Prostate gland (tissue), 2 donors: ENCODE measurements at regions not wholly inside any gene's neighbourhood (a gene's known extent, or its start where the extent isn't known, plus 50 kb on each side); places are given as distances from the start of the nearest gene placed in this dataset.

ENCODE experiments used
- DNase-seq: peaks from one replicate; pipeline ENCODE4 v3.0.0-alpha.2; 2019; ENCODE audit warnings: low spot score
- H3K27ac ChIP-seq, 2 donors: fragments of 200-600 bp; sonication (generic); 2 replicates each; pipeline ENCODE4 v1.5.1; 2017 to 2019
- H3K27me3 ChIP-seq: fragments of 200-600 bp; sonication (generic); replicated peaks from 2 replicates; pipeline ENCODE4 v1.5.1; 2019; ENCODE audit not compliant: insufficient read depth
- H3K36me3 ChIP-seq, 2 donors: fragments of 200-600 bp; sonication (generic); 1 replicate in 1 of 2; 2 replicates in 1 of 2; pipeline versions ENCODE4 v1.5.1 to v1.8.1; 2017 to 2019
- H3K4me1 ChIP-seq: fragments of 200-600 bp; sonication (generic); replicated peaks from 2 replicates; pipeline ENCODE4 v1.5.1; 2019
- H3K4me3 ChIP-seq, 2 donors: fragments of 200-600 bp; sonication (generic); 2 replicates each; pipeline ENCODE4 v1.5.1; 2017 to 2019
- H3K9me3 ChIP-seq: fragments of 200-600 bp; sonication (generic); 2 replicates; pipeline ENCODE4 v1.5.1; 2017
- CTCF ChIP-seq, 4 experiments: fragments of 200-600 bp in 2 of 4; fragments of 450-650 bp in 2 of 4; sonication (generic) in 2 of 4; IDR thresholded peaks; 1 replicate in 3 of 4; 2 replicates in 1 of 4; pipeline ENCODE4 v1.5.1; 2016 to 2019; ENCODE audit warnings: antibody characterized with exemption in 4 of 4, mild to moderate bottlenecking in 2 of 4, moderate library complexity in 2 of 4
- POLR2A ChIP-seq: fragments of 450-650 bp; IDR thresholded peaks from one replicate; pipeline ENCODE4 v1.6.1; 2016; ENCODE audit warnings: antibody characterized with exemption, mild to moderate bottlenecking
- POLR2AphosphoS5 ChIP-seq: sonication (generic); formaldehyde crosslinking; IDR thresholded peaks from one replicate; pipeline ENCODE4 v1.6.1; 2017; ENCODE audit warnings: antibody characterized with exemption
- WGBS: methylation state at CpG from one replicate; pipeline ENCODE4 v1.1.5; 2018; 5-methylcytosine and 5-hydroxymethylcytosine counted together
- intact Hi-C: fragments of 100-400 bp; cut with DNase I; formaldehyde crosslinking; loops from one replicate; pipeline ENCODE4 v1.14.2; 2022

- no peak for DNase-seq
- TF ChIP-seq POLR2A: no peak
- no peak for TF ChIP-seq CTCF (IDR thresholded peaks at IDR 0.05)
- TF ChIP-seq POLR2AphosphoS5: no peak
- intact Hi-C loops: no loop called here
- WGBS: 69% methylated on average over 3 of the region's 3 CpGs
- Histone ChIP-seq H3K27ac (no peak overlapping the region), H3K27me3 (no peaks in the 10 kb centered on the region), H3K4me3 (no peak overlapping the region), H3K9me3 (no peaks in the 10 kb centered on the region), H3K36me3 (no peaks in the 10 kb centered on the region), H3K4me1 (no peaks in the 10 kb centered on the region)
Measured at GRCh38 chr4:24040811-24041210, 151.0 kb upstream of the PPARGC1A start.

GRCh38 chr4:24033626-24034025 lies 143.8 kb upstream of the PPARGC1A start:
- TF ChIP-seq CTCF (IDR thresholded peaks at IDR 0.05) (no peak), POLR2A (no peak), POLR2AphosphoS5 (no peak)
- no peak for DNase-seq
- no peaks in the 10 kb centered on the region for H3K36me3 ChIP-seq
- H3K4me3 ChIP-seq: no peak overlapping the region
- no peaks in the 10 kb centered on the region for H3K4me1 ChIP-seq
- WGBS: 70% methylated on average over 5 of the region's 5 CpGs
- H3K9me3 ChIP-seq: no peaks in the 10 kb centered on the region
- H3K27me3 ChIP-seq: no peaks in the 10 kb centered on the region
- H3K27ac ChIP-seq: no peak overlapping the region
- intact Hi-C loops: no loop called here

GRCh38 chr4:24032371-24032989 lies 142.6 kb upstream of the PPARGC1A start:
- no peaks in the 10 kb centered on the region for H3K27me3 ChIP-seq
- no peak overlapping the region for H3K4me3 ChIP-seq
- TF ChIP-seq CTCF (IDR thresholded peaks at IDR 0.05) (peak in 3 of 4 experiments; percentile 12 to 18 (median 17)), POLR2A (no peak)
- DNase-seq: no peak
- WGBS: 89% methylated on average over 2 of the region's 2 CpGs
- H3K27ac ChIP-seq: no peak overlapping the region
- no peaks in the 10 kb centered on the region for H3K4me1 ChIP-seq
- H3K9me3 ChIP-seq: no peaks in the 10 kb centered on the region
- intact Hi-C loops: no loop called here
- no peaks in the 10 kb centered on the region for H3K36me3 ChIP-seq

- Histone ChIP-seq H3K9me3 (no peaks in the 10 kb centered on the region), H3K27ac (no peak overlapping the region), H3K4me1 (no peaks in the 10 kb centered on the region), H3K4me3 (no peak overlapping the region), H3K27me3 (no peaks in the 10 kb centered on the region), H3K36me3 (no peaks in the 10 kb centered on the region)
- WGBS: 95% methylated on average over 4 of the region's 4 CpGs
- TF ChIP-seq POLR2A (no peak), CTCF (IDR thresholded peaks at IDR 0.05) (no peak), POLR2AphosphoS5 (no peak)
- no peak for DNase-seq
- intact Hi-C loops: no loop called here
Measured at GRCh38 chr4:24026596-24026995, 136.7 kb upstream of the PPARGC1A start.

GRCh38 chr4:24024605-24025004 lies 134.8 kb upstream of the PPARGC1A start:
- TF ChIP-seq CTCF (IDR thresholded peaks at IDR 0.05) (no peak), POLR2AphosphoS5 (no peak), POLR2A (no peak)
- intact Hi-C loops: no loop called here
- no peak overlapping the region for H3K27ac ChIP-seq
- no peaks in the 10 kb centered on the region for H3K9me3 ChIP-seq
- H3K4me3 ChIP-seq: no peak overlapping the region
- H3K36me3 ChIP-seq: no peaks in the 10 kb centered on the region
- no peaks in the 10 kb centered on the region for H3K27me3 ChIP-seq
- WGBS: 58% methylated on average over 4 of the region's 4 CpGs
- no peaks in the 10 kb centered on the region for H3K4me1 ChIP-seq
- DNase-seq: no peak
